B cell (primary cell): ENCODE measurements at regions not wholly inside any gene's neighbourhood (a gene's known extent, or its start where the extent isn't known, plus 50 kb on each side); places are given as distances from the start of the nearest gene placed in this dataset.

Source experiments
- EZH2 ChIP-seq: IDR thresholded peaks from 2 replicates; pipeline ENCODE4 v1.6.1; 2012; ENCODE audit warnings: borderline replicate concordance, low read depth, mild to moderate bottlenecking, moderate library complexity, low read length; ENCODE audit not compliant: insufficient read depth, poor library complexity, severe bottlenecking
- TF ChIP-seq, protein P1 (sequence below): fragments of 200-600 bp; IDR thresholded peaks from one replicate; pipeline ENCODE4 v1.8.0; 2022; ENCODE audit warnings: antibody characterized with exemption, mild to moderate bottlenecking

- TF ChIP-seq, protein P1, sequence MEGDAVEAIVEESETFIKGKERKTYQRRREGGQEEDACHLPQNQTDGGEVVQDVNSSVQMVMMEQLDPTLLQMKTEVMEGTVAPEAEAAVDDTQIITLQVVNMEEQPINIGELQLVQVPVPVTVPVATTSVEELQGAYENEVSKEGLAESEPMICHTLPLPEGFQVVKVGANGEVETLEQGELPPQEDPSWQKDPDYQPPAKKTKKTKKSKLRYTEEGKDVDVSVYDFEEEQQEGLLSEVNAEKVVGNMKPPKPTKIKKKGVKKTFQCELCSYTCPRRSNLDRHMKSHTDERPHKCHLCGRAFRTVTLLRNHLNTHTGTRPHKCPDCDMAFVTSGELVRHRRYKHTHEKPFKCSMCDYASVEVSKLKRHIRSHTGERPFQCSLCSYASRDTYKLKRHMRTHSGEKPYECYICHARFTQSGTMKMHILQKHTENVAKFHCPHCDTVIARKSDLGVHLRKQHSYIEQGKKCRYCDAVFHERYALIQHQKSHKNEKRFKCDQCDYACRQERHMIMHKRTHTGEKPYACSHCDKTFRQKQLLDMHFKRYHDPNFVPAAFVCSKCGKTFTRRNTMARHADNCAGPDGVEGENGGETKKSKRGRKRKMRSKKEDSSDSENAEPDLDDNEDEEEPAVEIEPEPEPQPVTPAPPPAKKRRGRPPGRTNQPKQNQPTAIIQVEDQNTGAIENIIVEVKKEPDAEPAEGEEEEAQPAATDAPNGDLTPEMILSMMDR: no peak
- no peak for TF ChIP-seq EZH2
Measured at GRCh38 chr11:112794331-112794846, 166.8 kb upstream of the NCAM1 start.
